GM23338 (cell line): ENCODE measurements at regions not wholly inside any gene's neighbourhood (a gene's known extent, or its start where the extent isn't known, plus 50 kb on each side); places are given as distances from the start of the nearest gene placed in this dataset.

Experiments used
- NANOG ChIP-seq: IDR thresholded peaks from 2 replicates; pipeline ENCODE4 v1.6.1; 2016; ENCODE audit warnings: antibody characterized with exemption, borderline replicate concordance
- POLR2AphosphoS5 ChIP-seq: IDR thresholded peaks from 2 replicates; pipeline ENCODE4 v1.6.1; 2016; ENCODE audit warnings: antibody characterized with exemption, low read depth
- REST ChIP-seq: IDR thresholded peaks from one replicate; pipeline ENCODE4 v1.6.1; 2018; ENCODE audit warnings: antibody characterized with exemption; ENCODE audit not compliant: unreplicated experiment
- TF ChIP-seq, protein P1 (sequence below), 2 experiments: fragments of 200-600 bp in 1 of 2; sonication (generic) in 1 of 2; conservative IDR thresholded peaks; 2 replicates each; pipeline versions ENCODE4 v1.5.1 to v1.6.1; 2016 to 2017; ENCODE audit warnings: antibody characterized with exemption in 2 of 2, low read depth in 2 of 2, mild to moderate bottlenecking in 2 of 2, moderate library complexity in 1 of 2

DNA sequence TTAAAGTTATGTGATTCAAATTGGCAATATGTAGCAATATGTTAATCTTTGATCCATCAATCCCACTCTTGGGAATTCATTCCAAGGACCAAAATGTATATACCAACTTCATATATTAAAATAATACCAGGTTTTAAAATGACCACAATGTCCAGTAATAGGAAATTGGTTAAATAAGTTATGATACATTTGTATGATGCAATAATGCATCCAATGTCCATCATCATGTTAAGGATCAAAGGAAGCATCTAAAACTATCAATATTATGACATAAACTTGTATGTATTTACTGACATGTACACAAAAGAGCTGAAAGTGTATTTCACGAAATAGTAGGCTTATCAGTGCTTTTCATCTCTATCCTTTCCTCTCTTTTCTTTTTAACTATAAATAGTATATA, 406.0 kb downstream of the RSL24D1 start:
- TF ChIP-seq POLR2AphosphoS5 (no peak), NANOG (no peak), REST (no peak)
- TF ChIP-seq, protein P1, sequence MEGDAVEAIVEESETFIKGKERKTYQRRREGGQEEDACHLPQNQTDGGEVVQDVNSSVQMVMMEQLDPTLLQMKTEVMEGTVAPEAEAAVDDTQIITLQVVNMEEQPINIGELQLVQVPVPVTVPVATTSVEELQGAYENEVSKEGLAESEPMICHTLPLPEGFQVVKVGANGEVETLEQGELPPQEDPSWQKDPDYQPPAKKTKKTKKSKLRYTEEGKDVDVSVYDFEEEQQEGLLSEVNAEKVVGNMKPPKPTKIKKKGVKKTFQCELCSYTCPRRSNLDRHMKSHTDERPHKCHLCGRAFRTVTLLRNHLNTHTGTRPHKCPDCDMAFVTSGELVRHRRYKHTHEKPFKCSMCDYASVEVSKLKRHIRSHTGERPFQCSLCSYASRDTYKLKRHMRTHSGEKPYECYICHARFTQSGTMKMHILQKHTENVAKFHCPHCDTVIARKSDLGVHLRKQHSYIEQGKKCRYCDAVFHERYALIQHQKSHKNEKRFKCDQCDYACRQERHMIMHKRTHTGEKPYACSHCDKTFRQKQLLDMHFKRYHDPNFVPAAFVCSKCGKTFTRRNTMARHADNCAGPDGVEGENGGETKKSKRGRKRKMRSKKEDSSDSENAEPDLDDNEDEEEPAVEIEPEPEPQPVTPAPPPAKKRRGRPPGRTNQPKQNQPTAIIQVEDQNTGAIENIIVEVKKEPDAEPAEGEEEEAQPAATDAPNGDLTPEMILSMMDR (conservative IDR thresholded peaks at IDR 0.05; ENCODE audit: low read depth in 2 of 2), result no peak
